SK-N-SH (cell line): ENCODE measurements at regions not wholly inside any gene's neighbourhood (a gene's known extent, or its start where the extent isn't known, plus 50 kb on each side); places are given as distances from the start of the nearest gene placed in this dataset.

ENCODE experiments used
- CTCF ChIA-PET: fragments of 300-600, 350-600 bp; formaldehyde crosslinking; extraction: SDS; loops from one replicate; lab custom pipeline; 2021; lab: Yijun Ruan, JAX
- POLR2A ChIA-PET: fragments of 350-600 bp; sonication (Branson Sonifier 250); formaldehyde crosslinking; extraction: SDS; loops from one replicate; lab custom pipeline; 2020; ENCODE audit warnings: antibody characterized with exemption, inconsistent platforms; lab: Yijun Ruan, JAX
- DNase-seq: peaks from one replicate; pipeline ENCODE4 v3.0.0; 2012
- H2AFZ ChIP-seq: fragments of 200-600 bp; sonication (generic); 2 replicates; pipeline ENCODE4 v1.8.1; 2016; ENCODE audit warnings: antibody characterized with exemption, mild to moderate bottlenecking, low read depth
- H3F3A ChIP-seq: fragments of 200-600 bp; sonication (generic); replicated peaks from 2 replicates; pipeline ENCODE3; 2016; ENCODE audit warnings: antibody characterized with exemption, mild to moderate bottlenecking; ENCODE audit not compliant: insufficient read depth
- H3K27ac ChIP-seq, 2 experiments: fragments of 200-500 bp in 1 of 2; fragments of 200-600 bp in 1 of 2; sonication (Bioruptor generic) in 1 of 2; sonication (generic), shearing (Covaris generic) in 1 of 2; 2 replicates each; pipeline versions ENCODE4 v1.5.1 to v1.6.1; 2014 to 2016; ENCODE audit warnings: low read depth in 2 of 2, inconsistent platforms in 1 of 2, low read length in 1 of 2, mild to moderate bottlenecking in 1 of 2, mixed read lengths in 1 of 2
- H3K27me3 ChIP-seq: fragments of 200-600 bp; sonication (generic), shearing (Covaris generic); 2 replicates; pipeline ENCODE4 v1.6.1; 2016; ENCODE audit warnings: mixed run types; ENCODE audit not compliant: insufficient read depth
- H3K36me3 ChIP-seq, 2 experiments: fragments of 200-500 bp in 1 of 2; fragments of 200-600 bp in 1 of 2; sonication (Bioruptor generic) in 1 of 2; sonication (generic) in 1 of 2; replicated peaks in 1 of 2; 2 replicates each; pipeline versions ENCODE3 to v1.5.1; 2014 to 2016; ENCODE audit warnings: low read length in 1 of 2, mild to moderate bottlenecking in 1 of 2; ENCODE audit not compliant: insufficient read depth in 2 of 2, control insufficient read depth in 1 of 2
- H3K4me1 ChIP-seq, 2 experiments: fragments of 200-500 bp in 1 of 2; fragments of 200-600 bp in 1 of 2; sonication (Bioruptor generic) in 1 of 2; sonication (generic), shearing (Covaris generic) in 1 of 2; 2 replicates each; pipeline versions ENCODE4 v1.5.1 to v1.6.1; 2014 to 2016; ENCODE audit warnings: low read depth in 1 of 2, low read length in 1 of 2, mixed run types in 1 of 2; ENCODE audit not compliant: insufficient read depth in 2 of 2, control insufficient read depth in 1 of 2
- H3K4me2 ChIP-seq: fragments of 200-600 bp; sonication (generic), shearing (Covaris generic); 2 replicates; pipeline ENCODE4 v1.6.1; 2017; ENCODE audit warnings: mixed run types
- H3K4me3 ChIP-seq, 2 experiments: fragments of 200-500 bp in 1 of 2; fragments of 200-600 bp in 1 of 2; sonication (Bioruptor generic) in 1 of 2; sonication (generic), shearing (Covaris generic) in 1 of 2; 2 replicates each; pipeline versions ENCODE4 v1.5.1 to v1.8.1; 2014 to 2016; ENCODE audit warnings: low read depth in 2 of 2, inconsistent platforms in 1 of 2, low read length in 1 of 2, mild to moderate bottlenecking in 1 of 2, mixed read lengths in 1 of 2, moderate library complexity in 1 of 2
- H3K79me2 ChIP-seq: fragments of 200-600 bp; sonication (generic); 2 replicates; pipeline ENCODE4 v1.8.1; 2017; ENCODE audit warnings: mild to moderate bottlenecking; ENCODE audit not compliant: insufficient read depth
- H3K9ac ChIP-seq: fragments of 200-600 bp; sonication (generic); 2 replicates; pipeline ENCODE4 v1.6.1; 2017; ENCODE audit warnings: mixed run types
- H3K9me2 ChIP-seq: fragments of 200-600 bp; sonication (generic); 2 replicates; pipeline ENCODE4 v1.6.1; 2017; ENCODE audit warnings: mixed run types
- H3K9me3 ChIP-seq: fragments of 200-600 bp; sonication (generic); 2 replicates; pipeline ENCODE4 v1.6.1; 2017; ENCODE audit warnings: mixed run types, mild to moderate bottlenecking, moderate library complexity
- H4K20me1 ChIP-seq: fragments of 200-600 bp; sonication (generic); 2 replicates; pipeline ENCODE4 v1.6.1; 2017; ENCODE audit warnings: mild to moderate bottlenecking, mixed run types; ENCODE audit not compliant: insufficient read depth
- CHD2 ChIP-seq: fragments of 150-350 bp; IDR thresholded peaks from 2 replicates; pipeline ENCODE4 v1.6.1; 2018; ENCODE audit warnings: low read length; ENCODE audit not compliant: partially characterized antibody
- EP300 ChIP-seq, 2 experiments: IDR thresholded peaks; 2 replicates each; pipeline versions ENCODE4 v1.4.0 to v1.6.1; 2012; ENCODE audit warnings: borderline replicate concordance in 1 of 2, low read depth in 1 of 2, low read length in 1 of 2
- FOXM1 ChIP-seq: IDR thresholded peaks from 2 replicates; pipeline ENCODE4 v1.4.0; 2012; ENCODE audit warnings: low read depth, mild to moderate bottlenecking
- IRF3 ChIP-seq: fragments of 150-350 bp; IDR thresholded peaks from 2 replicates; pipeline ENCODE4 v1.6.1; 2016; ENCODE audit warnings: mild to moderate bottlenecking, low read depth, low read length
- MXI1 ChIP-seq: IDR thresholded peaks from 2 replicates; pipeline ENCODE4 v1.6.1; 2012; ENCODE audit warnings: mild to moderate bottlenecking, low read depth, low read length, improper control_type of control experiment
- NFIC ChIP-seq: IDR thresholded peaks from 2 replicates; pipeline ENCODE4 v1.4.0; 2012; ENCODE audit warnings: borderline replicate concordance
- NRF1 ChIP-seq: IDR thresholded peaks from 2 replicates; pipeline ENCODE4 v1.6.1; 2012; ENCODE audit warnings: low read depth, mild to moderate bottlenecking, low read length
- RAD21 ChIP-seq: IDR thresholded peaks from 2 replicates; pipeline ENCODE4 v1.6.1; 2012; ENCODE audit warnings: mild to moderate bottlenecking, low read length
- RCOR1 ChIP-seq: fragments of 150-350 bp; IDR thresholded peaks from 2 replicates; pipeline ENCODE4 v1.6.1; 2017; ENCODE audit warnings: antibody characterized with exemption, low read length
- TAF1 ChIP-seq: IDR thresholded peaks from 2 replicates; pipeline ENCODE4 v1.6.1; 2012; ENCODE audit warnings: low read depth, mild to moderate bottlenecking, low read length, moderate library complexity, borderline replicate concordance
- USF1 ChIP-seq: IDR thresholded peaks from 2 replicates; pipeline ENCODE4 v1.4.0; 2012; ENCODE audit warnings: low read depth, borderline replicate concordance
- YY1 ChIP-seq: IDR thresholded peaks from 2 replicates; pipeline ENCODE4 v1.4.0; 2012; ENCODE audit warnings: low read depth, mild to moderate bottlenecking
- WGBS: methylation state at CpG from one replicate; pipeline ENCODE4 v1.1.6; 2017; ENCODE audit warnings: low lambda C conversion rate; 5-methylcytosine and 5-hydroxymethylcytosine counted together
- TF ChIP-seq, protein P1 (sequence below): fragments of 200-600 bp; sonication (generic); IDR thresholded peaks from 2 replicates; pipeline ENCODE4 v1.6.1; 2017; ENCODE audit warnings: antibody characterized with exemption, mild to moderate bottlenecking, moderate library complexity
- TF ChIP-seq, protein P2 (sequence below): fragments of 150-350 bp; IDR thresholded peaks from 2 replicates; pipeline ENCODE4 v1.6.1; 2017; ENCODE audit warnings: antibody characterized with exemption, low read length, low read depth, borderline replicate concordance

DNA sequence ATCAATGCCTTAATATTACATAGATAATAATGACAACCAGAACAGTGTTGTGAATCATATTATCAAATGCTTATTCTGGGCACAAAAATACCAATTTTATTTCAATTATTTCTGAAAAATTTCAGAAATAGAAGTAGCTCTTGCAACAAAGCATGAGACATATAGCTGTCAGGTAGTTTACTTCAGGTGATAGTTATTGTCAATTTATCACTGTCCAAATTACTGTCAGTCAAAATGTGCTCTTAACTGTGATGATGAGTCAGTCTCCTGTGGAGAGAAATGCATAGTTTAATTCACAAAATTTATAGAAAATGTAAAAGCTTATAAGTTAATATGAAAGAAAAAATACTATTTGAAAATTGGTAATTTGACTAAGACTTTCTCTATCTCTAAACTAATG lies 1078.4 kb upstream of the GBE1 start:
- Histone ChIP-seq H3K4me2 (no peak overlapping the region), H3K27ac (no peak overlapping the region), H3K9me2 (no peaks in the 10 kb centered on the region), H3K9me3 (no peaks in the 10 kb centered on the region), H3K9ac (no peak overlapping the region), H3F3A (no peaks in the 10 kb centered on the region), H3K36me3 (no peaks in the 10 kb centered on the region), H3K4me1 (no peaks in the 10 kb centered on the region), H2AFZ (no peak overlapping the region), H3K4me3 (no peak overlapping the region), H3K27me3 (no peaks in the 10 kb centered on the region), H3K79me2 (no peaks in the 10 kb centered on the region), H4K20me1 (no peaks in the 10 kb centered on the region)
- no peak for DNase-seq
- ChIA-PET CTCF (no interaction called here), POLR2A (no interaction called here)
- TF ChIP-seq IRF3, result no peak
- TF ChIP-seq NFIC, result no peak
- no peak for TF ChIP-seq NRF1
- TF ChIP-seq, protein P1, sequence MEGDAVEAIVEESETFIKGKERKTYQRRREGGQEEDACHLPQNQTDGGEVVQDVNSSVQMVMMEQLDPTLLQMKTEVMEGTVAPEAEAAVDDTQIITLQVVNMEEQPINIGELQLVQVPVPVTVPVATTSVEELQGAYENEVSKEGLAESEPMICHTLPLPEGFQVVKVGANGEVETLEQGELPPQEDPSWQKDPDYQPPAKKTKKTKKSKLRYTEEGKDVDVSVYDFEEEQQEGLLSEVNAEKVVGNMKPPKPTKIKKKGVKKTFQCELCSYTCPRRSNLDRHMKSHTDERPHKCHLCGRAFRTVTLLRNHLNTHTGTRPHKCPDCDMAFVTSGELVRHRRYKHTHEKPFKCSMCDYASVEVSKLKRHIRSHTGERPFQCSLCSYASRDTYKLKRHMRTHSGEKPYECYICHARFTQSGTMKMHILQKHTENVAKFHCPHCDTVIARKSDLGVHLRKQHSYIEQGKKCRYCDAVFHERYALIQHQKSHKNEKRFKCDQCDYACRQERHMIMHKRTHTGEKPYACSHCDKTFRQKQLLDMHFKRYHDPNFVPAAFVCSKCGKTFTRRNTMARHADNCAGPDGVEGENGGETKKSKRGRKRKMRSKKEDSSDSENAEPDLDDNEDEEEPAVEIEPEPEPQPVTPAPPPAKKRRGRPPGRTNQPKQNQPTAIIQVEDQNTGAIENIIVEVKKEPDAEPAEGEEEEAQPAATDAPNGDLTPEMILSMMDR, result no peak
- TF ChIP-seq TAF1, result no peak
- TF ChIP-seq CHD2, result no peak
- no peak for TF ChIP-seq FOXM1
- TF ChIP-seq, protein P2, sequence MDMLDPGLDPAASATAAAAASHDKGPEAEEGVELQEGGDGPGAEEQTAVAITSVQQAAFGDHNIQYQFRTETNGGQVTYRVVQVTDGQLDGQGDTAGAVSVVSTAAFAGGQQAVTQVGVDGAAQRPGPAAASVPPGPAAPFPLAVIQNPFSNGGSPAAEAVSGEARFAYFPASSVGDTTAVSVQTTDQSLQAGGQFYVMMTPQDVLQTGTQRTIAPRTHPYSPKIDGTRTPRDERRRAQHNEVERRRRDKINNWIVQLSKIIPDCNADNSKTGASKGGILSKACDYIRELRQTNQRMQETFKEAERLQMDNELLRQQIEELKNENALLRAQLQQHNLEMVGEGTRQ, result no peak
- no peak for TF ChIP-seq EP300 (IDR thresholded peaks at IDR 0.05; ENCODE audit: borderline replicate concordance in 1 of 2, low read depth in 1 of 2, low read length in 1 of 2)
- no peak for TF ChIP-seq RCOR1
- no peak for TF ChIP-seq RAD21
- no peak for TF ChIP-seq MXI1

GRCh38 chr3:82834098-82834497 lies 1072.7 kb upstream of the GBE1 start:
- Histone ChIP-seq H3K27ac (no peak overlapping the region), H3K9ac (no peak overlapping the region), H3K79me2 (no peaks in the 10 kb centered on the region), H3K4me2 (no peak overlapping the region)
- POLR2A ChIA-PET, result no interaction called here
- CTCF ChIA-PET, result no interaction called here
- no peak for DNase-seq
- TF ChIP-seq NRF1 (no peak), YY1 (no peak), USF1 (no peak), TAF1 (no peak)
- TF ChIP-seq, protein P2, result no peak
- TF ChIP-seq, all 33 proteins: peak for 0
- H3K27me3 ChIP-seq, result no peaks in the 10 kb centered on the region
- no peaks in the 10 kb centered on the region for H3K9me3 ChIP-seq
- no peaks in the 10 kb centered on the region for H3F3A ChIP-seq
- H4K20me1 ChIP-seq, result no peaks in the 10 kb centered on the region
- H3K4me1 ChIP-seq, result no peaks in the 10 kb centered on the region
- no peak overlapping the region for H3K4me3 ChIP-seq
- no peaks in the 10 kb centered on the region for H3K9me2 ChIP-seq
- H3K36me3 ChIP-seq, result no peaks in the 10 kb centered on the region
- H2AFZ ChIP-seq, result no peak overlapping the region
- WGBS, result 9% methylated on average over 4 of the region's 4 CpGs
